IPS DF 6.9 (cell line): ENCODE measurements at regions not wholly inside any gene's neighbourhood (a gene's known extent, or its start where the extent isn't known, plus 50 kb on each side); places are given as distances from the start of the nearest gene placed in this dataset.
A peak's percentile ranks its signal among the peaks of the same experiment; 100 is the strongest.

Source experiments
- DNase-seq: peaks from one replicate; pipeline ENCODE4 v3.0.0-alpha.2; 2013; ENCODE audit warnings: low read depth, low spot score
- H3K27ac ChIP-seq: one replicate; pipeline ENCODE4 v1.5.1; 2013; ENCODE audit warnings: low read length, control low read depth
- H3K27me3 ChIP-seq: 2 replicates; pipeline ENCODE4 v1.6.1; 2013; ENCODE audit warnings: mild to moderate bottlenecking, low read length; ENCODE audit not compliant: control insufficient read depth, insufficient read depth
- H3K36me3 ChIP-seq: 2 replicates; pipeline ENCODE4 v1.6.1; 2013; ENCODE audit warnings: low read length; ENCODE audit not compliant: control insufficient read depth, insufficient read depth
- H3K4me1 ChIP-seq: 2 replicates; pipeline ENCODE4 v1.6.1; 2013; ENCODE audit warnings: low read length; ENCODE audit not compliant: control insufficient read depth, insufficient read depth
- H3K4me3 ChIP-seq: 2 replicates; pipeline ENCODE4 v1.5.1; 2013; ENCODE audit warnings: mild to moderate bottlenecking, low read length
- H3K9me3 ChIP-seq: 2 replicates; pipeline ENCODE4 v1.6.1; 2013; ENCODE audit warnings: low read length, inconsistent platforms; ENCODE audit not compliant: control insufficient read depth, insufficient read depth
- WGBS: extraction: QIAGEN DNeasy Blood & Tissue Kit; methylation state at CpG from one replicate; pipeline ENCODE4 v1.1.7; 2013; ENCODE audit warnings: mixed read lengths, missing lambda C conversion rate; ENCODE audit not compliant: insufficient read length, insufficient coverage; 5-methylcytosine and 5-hydroxymethylcytosine counted together

- no peak overlapping the region for H3K4me3 ChIP-seq
- no peaks in the 10 kb centered on the region for H3K27me3 ChIP-seq
- no peak overlapping the region for H3K27ac ChIP-seq
- no peaks in the 10 kb centered on the region for H3K36me3 ChIP-seq
- DNase-seq = no peak
- H3K9me3 ChIP-seq = no peaks in the 10 kb centered on the region
- WGBS = no CpG with 5 or more reads among the region's 6 CpGs
- H3K4me1 ChIP-seq = no peaks in the 10 kb centered on the region
These were observed 71.7 kb upstream of the SOX21 start for GRCh38 chr13:94784066-94784465.

GRCh38 chr13:94783489-94783888 is 71.1 kb upstream of the SOX21 start:
- WGBS = no CpG with 5 or more reads among the region's 3 CpGs
- H3K4me1 ChIP-seq = no peaks in the 10 kb centered on the region
- no peaks in the 10 kb centered on the region for H3K9me3 ChIP-seq
- no peak for DNase-seq
- no peak overlapping the region for H3K27ac ChIP-seq
- no peaks in the 10 kb centered on the region for H3K36me3 ChIP-seq
- H3K4me3 ChIP-seq = no peak overlapping the region
- H3K27me3 ChIP-seq = no peaks in the 10 kb centered on the region

- H3K36me3 ChIP-seq = no peaks in the 10 kb centered on the region
- no CpG with 5 or more reads among the region's 4 CpGs for WGBS
These were observed 68.1 kb upstream of the SOX21 start for GRCh38 chr13:94780421-94780820.

GRCh38 chr13:94778986-94779385 is 66.6 kb upstream of the SOX21 start:
- Histone ChIP-seq H3K27me3 (no peaks in the 10 kb centered on the region), H3K36me3 (no peaks in the 10 kb centered on the region), H3K4me3 (no peak overlapping the region), H3K27ac (no peak overlapping the region), H3K4me1 (no peaks in the 10 kb centered on the region; the same call in 1 of the 2 replicates), H3K9me3 (no peaks in the 10 kb centered on the region)
- no CpG with 5 or more reads among the region's 5 CpGs for WGBS
- no peak for DNase-seq

More at GRCh38 chr13:94780421-94780820, 68.1 kb upstream of the SOX21 start:
- no peaks in the 10 kb centered on the region; the same call in 1 of the 2 replicates for H3K4me1 ChIP-seq
- no peaks in the 10 kb centered on the region for H3K9me3 ChIP-seq
- no peak overlapping the region for H3K27ac ChIP-seq
- no peaks in the 10 kb centered on the region for H3K27me3 ChIP-seq
- DNase-seq = no peak
- H3K4me3 ChIP-seq = no peak overlapping the region

- no peaks in the 10 kb centered on the region for H3K36me3 ChIP-seq
- H3K4me1 ChIP-seq = no peaks in the 10 kb centered on the region; the same call in 1 of the 2 replicates
- no peaks in the 10 kb centered on the region for H3K9me3 ChIP-seq
- no peak for DNase-seq
- H3K27me3 ChIP-seq = no peaks in the 10 kb centered on the region
- no peak overlapping the region for H3K4me3 ChIP-seq
- H3K27ac ChIP-seq = no peak overlapping the region
These were observed 66.2 kb upstream of the SOX21 start for GRCh38 chr13:94778585-94778984.

GRCh38 chr13:94776956-94777355 is 64.6 kb upstream of the SOX21 start:
- no peaks in the 10 kb centered on the region for H3K36me3 ChIP-seq
- no peak for DNase-seq
- H3K4me1 ChIP-seq = no peaks in the 10 kb centered on the region; the same call in 1 of the 2 replicates
- H3K27ac ChIP-seq = no peak overlapping the region
- no peaks in the 10 kb centered on the region for H3K27me3 ChIP-seq
- H3K9me3 ChIP-seq = no peaks in the 10 kb centered on the region
- no peak overlapping the region for H3K4me3 ChIP-seq
- no CpG with 5 or more reads among the region's 1 CpG for WGBS

- no peak overlapping the region for H3K4me3 ChIP-seq
- H3K27ac ChIP-seq = no peak overlapping the region
- H3K36me3 ChIP-seq = no peaks in the 10 kb centered on the region
- no peaks in the 10 kb centered on the region; the same call in 1 of the 2 replicates for H3K4me1 ChIP-seq
- DNase-seq = no peak
- no peaks in the 10 kb centered on the region for H3K9me3 ChIP-seq
- WGBS = no CpG with 5 or more reads among the region's 11 CpGs
- no peaks in the 10 kb centered on the region for H3K27me3 ChIP-seq
These were observed 64.0 kb upstream of the SOX21 start for GRCh38 chr13:94776300-94776699.

- Histone ChIP-seq H3K36me3 (no peaks in the 10 kb centered on the region), H3K4me3 (no peak overlapping the region), H3K4me1 (peaks cover 4% of the 10 kb centered on the region; the same call in 1 of the 2 replicates), H3K9me3 (no peaks in the 10 kb centered on the region), H3K27ac (no peak overlapping the region), H3K27me3 (no peaks in the 10 kb centered on the region)
- no CpG with 5 or more reads among the region's 7 CpGs for WGBS
- DNase-seq = peak; percentile 9
These were observed 53.5 kb upstream of the SOX21 start for GRCh38 chr13:94765814-94766213.

- Histone ChIP-seq H3K36me3 (no peaks in the 10 kb centered on the region), H3K4me1 (peaks cover 6% of the 10 kb centered on the region; the same call in 1 of the 2 replicates), H3K4me3 (no peak overlapping the region), H3K9me3 (no peaks in the 10 kb centered on the region), H3K27ac (no peak overlapping the region), H3K27me3 (no peaks in the 10 kb centered on the region)
- no CpG with 5 or more reads among the region's 2 CpGs for WGBS
- DNase-seq = no peak
These were observed 52.4 kb upstream of the SOX21 start for GRCh38 chr13:94764576-94765321.
